Chondrocyte (in vitro differentiated cells): ENCODE measurements at regions not wholly inside any gene's neighbourhood (a gene's known extent, or its start where the extent isn't known, plus 50 kb on each side); places are given as distances from the start of the nearest gene placed in this dataset.

Experiments
- DNase-seq: peaks from one replicate; pipeline ENCODE4 v3.0.0; 2021; ENCODE audit warnings: mixed read lengths, low spot score
- H3K27ac Mint-ChIP-seq: one replicate; pipeline ENCODE4 v1.8.0; 2021; ENCODE audit warnings: mild to moderate bottlenecking, moderate library complexity, mixed read lengths; ENCODE audit not compliant: unreplicated experiment
- H3K27me3 Mint-ChIP-seq: 2 replicates; pipeline ENCODE4 v1.8.0; 2021; ENCODE audit warnings: low read depth, mixed read lengths
- H3K36me3 Mint-ChIP-seq: 2 replicates; pipeline ENCODE4 v1.8.0; 2021; ENCODE audit warnings: low read depth, mixed read lengths
- H3K4me1 Mint-ChIP-seq: 2 replicates; pipeline ENCODE4 v1.8.0; 2021; ENCODE audit warnings: low read depth, mild to moderate bottlenecking, mixed read lengths
- H3K4me3 Mint-ChIP-seq: one replicate; pipeline ENCODE4 v1.8.0; 2021; ENCODE audit warnings: mild to moderate bottlenecking, moderate library complexity, mixed read lengths; ENCODE audit not compliant: unreplicated experiment
- H3K9me3 Mint-ChIP-seq: 2 replicates; pipeline ENCODE4 v1.8.0; 2021; ENCODE audit warnings: low read depth, mixed read lengths
- CTCF ChIP-seq: fragments of 200-600 bp; sonication (generic); IDR thresholded peaks from 2 replicates; pipeline ENCODE4 v1.5.0; 2021; ENCODE audit warnings: antibody characterized with exemption, mild to moderate bottlenecking, moderate library complexity

- Mint-ChIP-seq H3K9me3 (peaks cover 15% of the 10 kb centered on the region), H3K4me1 (no peaks in the 10 kb centered on the region), H3K27me3 (peaks cover 12% of the 10 kb centered on the region), H3K36me3 (peaks cover 2% of the 10 kb centered on the region), H3K4me3 (no peak overlapping the region), H3K27ac (no peak overlapping the region)
- TF ChIP-seq CTCF = peak; percentile 21
- no peak for DNase-seq
Observed at GRCh38 chr7:27329909-27330308, 87.3 kb downstream of the EVX1 start.

DNA sequence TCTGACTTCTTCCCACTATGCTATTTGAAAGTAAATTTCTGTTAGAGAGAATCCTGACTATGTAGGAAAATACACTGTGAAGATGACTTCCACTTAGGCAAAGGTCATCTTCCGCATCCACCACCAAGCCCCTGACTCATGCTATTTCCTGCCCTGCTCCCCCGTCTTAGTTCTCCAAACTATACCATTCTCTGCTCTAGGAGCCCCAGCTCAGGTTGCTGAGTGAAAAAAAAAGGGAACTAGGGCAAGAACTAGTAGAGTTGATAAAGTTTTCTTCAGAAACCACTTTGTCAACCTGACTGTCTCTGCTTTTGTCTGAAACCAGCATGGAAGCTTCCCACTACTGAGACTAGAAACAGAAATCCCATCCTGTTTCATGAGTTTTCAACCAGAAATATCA lies 96.9 kb downstream of the EVX1 start:
- H3K36me3 Mint-ChIP-seq = no peaks in the 10 kb centered on the region
- no peak overlapping the region for H3K4me3 Mint-ChIP-seq
- TF ChIP-seq CTCF = no peak
- no peak overlapping the region for H3K27ac Mint-ChIP-seq
- no peaks in the 10 kb centered on the region for H3K4me1 Mint-ChIP-seq
- DNase-seq = no peak
- H3K9me3 Mint-ChIP-seq = peaks cover 2% of the 10 kb centered on the region
- peaks cover 6% of the 10 kb centered on the region for H3K27me3 Mint-ChIP-seq

GRCh38 chr7:27344471-27344870 lies 101.9 kb downstream of the EVX1 start:
- Mint-ChIP-seq H3K27me3 (peaks cover 21% of the 10 kb centered on the region), H3K4me1 (no peaks in the 10 kb centered on the region), H3K36me3 (no peaks in the 10 kb centered on the region), H3K4me3 (no peak overlapping the region), H3K9me3 (peaks cover 2% of the 10 kb centered on the region), H3K27ac (no peak overlapping the region)
- DNase-seq = no peak
- TF ChIP-seq CTCF = no peak

GRCh38 chr7:27345164-27345887 lies 102.7 kb downstream of the EVX1 start:
- TF ChIP-seq CTCF = no peak
- H3K4me1 Mint-ChIP-seq = no peaks in the 10 kb centered on the region
- no peak for DNase-seq
- H3K9me3 Mint-ChIP-seq = peaks cover 2% of the 10 kb centered on the region
- peaks cover 25% of the 10 kb centered on the region for H3K27me3 Mint-ChIP-seq
- no peaks in the 10 kb centered on the region for H3K36me3 Mint-ChIP-seq
- no peak overlapping the region for H3K27ac Mint-ChIP-seq
- no peak overlapping the region for H3K4me3 Mint-ChIP-seq

DNA sequence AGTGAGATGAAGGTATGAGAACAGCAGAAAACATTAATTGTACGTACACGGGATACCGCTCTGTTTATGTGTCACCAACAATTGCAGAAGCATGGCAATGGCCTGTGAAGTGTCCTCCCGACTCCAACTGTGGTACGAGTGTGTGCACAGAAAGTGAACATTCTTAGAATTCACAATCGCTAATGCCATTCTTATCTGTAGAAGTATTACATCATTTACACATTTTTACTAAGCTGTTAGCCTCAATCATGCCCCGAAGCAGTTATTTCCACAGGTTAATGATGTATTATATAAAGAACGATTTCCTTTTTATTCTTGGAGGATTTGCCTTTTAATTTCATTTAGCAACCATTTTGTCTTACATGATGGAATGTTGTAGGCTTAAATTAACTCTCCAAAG lies 103.4 kb downstream of the EVX1 start:
- peaks cover under 1% of the 10 kb centered on the region for H3K9me3 Mint-ChIP-seq
- no peak overlapping the region for H3K27ac Mint-ChIP-seq
- peaks cover 29% of the 10 kb centered on the region for H3K27me3 Mint-ChIP-seq
- no peak for DNase-seq
- TF ChIP-seq CTCF = no peak
- H3K4me3 Mint-ChIP-seq = no peak overlapping the region
- H3K36me3 Mint-ChIP-seq = no peaks in the 10 kb centered on the region
- no peaks in the 10 kb centered on the region for H3K4me1 Mint-ChIP-seq
